Activated naive CD4-positive, alpha-beta T cell treated with anti-CD3 and anti-CD28 coated beads, Interleukin-2, amount 50 U/mL, for 72 hours (primary cell): ENCODE measurements at regions not wholly inside any gene's neighbourhood (a gene's known extent, or its start where the extent isn't known, plus 50 kb on each side); places are given as distances from the start of the nearest gene placed in this dataset.

Source experiments
- ATAC-seq, 2 donors: fragments of 150-1000 bp; cut with Tn5 transposase; 2 replicates each; pipeline ENCODE4 v1.10.0; 2021; ENCODE audit warnings: mild to moderate bottlenecking in 2 of 2, moderate library complexity in 2 of 2
- DNase-seq, 2 donors: peaks; one replicate each; pipeline ENCODE4 v3.0.0; 2021 to 2022; ENCODE audit warnings: low spot score in 2 of 2
- H3K27ac Mint-ChIP-seq, 2 donors: one replicate each; pipeline ENCODE4 v1.8.0; 2022; ENCODE audit warnings: mild to moderate bottlenecking in 2 of 2, mixed read lengths in 2 of 2
- H3K36me3 Mint-ChIP-seq, 2 donors: one replicate each; pipeline ENCODE4 v1.8.0; 2022; ENCODE audit warnings: mixed read lengths in 2 of 2
- H3K9me3 Mint-ChIP-seq, 2 donors: one replicate each; pipeline ENCODE4 v1.8.0; 2022; ENCODE audit warnings: mixed read lengths in 2 of 2

GRCh38 chr2:204036706-204037105 is 100.1 kb downstream of the ICOS start:
- H3K9me3 Mint-ChIP-seq, result peaks cover 3 to 13% of the 10 kb centered on the region in 2 donors
- ATAC-seq, result no peak
- no peak overlapping the region for H3K27ac Mint-ChIP-seq
- DNase-seq, result no peak
- peaks cover 0 to 10% of the 10 kb centered on the region in 2 donors for H3K36me3 Mint-ChIP-seq

- no peak for DNase-seq
- no peak for ATAC-seq
- peaks cover 3 to 13% of the 10 kb centered on the region in 2 donors for H3K9me3 Mint-ChIP-seq
- H3K36me3 Mint-ChIP-seq, result peaks cover 0 to 10% of the 10 kb centered on the region in 2 donors
- no peak overlapping the region for H3K27ac Mint-ChIP-seq
Observed at GRCh38 chr2:204037286-204037685, 100.7 kb downstream of the ICOS start.

GRCh38 chr2:204039298-204039838 is 102.8 kb downstream of the ICOS start:
- Mint-ChIP-seq H3K9me3 (peaks cover 3 to 13% of the 10 kb centered on the region in 2 donors), H3K36me3 (peaks cover 0 to 10% of the 10 kb centered on the region in 2 donors), H3K27ac (no peak overlapping the region)
- no peak for ATAC-seq
- DNase-seq, result no peak

GRCh38 chr2:204040016-204040415 is 103.5 kb downstream of the ICOS start:
- H3K9me3 Mint-ChIP-seq, result peaks cover 3 to 13% of the 10 kb centered on the region in 2 donors
- DNase-seq (no peak), ATAC-seq (no peak)
- no peak overlapping the region for H3K27ac Mint-ChIP-seq
- H3K36me3 Mint-ChIP-seq, result peaks cover 0 to 10% of the 10 kb centered on the region in 2 donors

- DNase-seq, result no peak
- peaks cover 0 to 10% of the 10 kb centered on the region in 2 donors for H3K9me3 Mint-ChIP-seq
- H3K36me3 Mint-ChIP-seq, result no peaks in the 10 kb centered on the region
- no peak for ATAC-seq
- no peak overlapping the region for H3K27ac Mint-ChIP-seq
Observed at GRCh38 chr2:204042401-204042800, 105.8 kb downstream of the ICOS start.

- ATAC-seq (peak in 1 of 2 donors; percentile 35), DNase-seq (no peak)
- peaks cover 0 to 7% of the 10 kb centered on the region in 2 donors for H3K9me3 Mint-ChIP-seq
- H3K27ac Mint-ChIP-seq, result no peak overlapping the region
- no peaks in the 10 kb centered on the region for H3K36me3 Mint-ChIP-seq
Observed at GRCh38 chr2:204046145-204046544, 109.6 kb downstream of the ICOS start.

- Mint-ChIP-seq H3K9me3 (peaks cover 0 to 4% of the 10 kb centered on the region in 2 donors), H3K27ac (no peak overlapping the region), H3K36me3 (no peaks in the 10 kb centered on the region)
- ATAC-seq, result peak; percentile 61 to 69
- DNase-seq, result no peak
Observed at GRCh38 chr2:204049635-204050034, 113.1 kb downstream of the ICOS start.

- H3K27ac Mint-ChIP-seq, result no peak overlapping the region
- DNase-seq, result no peak
- H3K9me3 Mint-ChIP-seq, result peaks cover 0 to 4% of the 10 kb centered on the region in 2 donors
- no peaks in the 10 kb centered on the region for H3K36me3 Mint-ChIP-seq
- ATAC-seq, result no peak
Observed at GRCh38 chr2:204050681-204051080, 114.1 kb downstream of the ICOS start.

GRCh38 chr2:204051476-204051875 is 114.9 kb downstream of the ICOS start:
- H3K36me3 Mint-ChIP-seq, result no peaks in the 10 kb centered on the region
- DNase-seq (no peak), ATAC-seq (no peak)
- no peak overlapping the region for H3K27ac Mint-ChIP-seq
- peaks cover 0 to 4% of the 10 kb centered on the region in 2 donors for H3K9me3 Mint-ChIP-seq

- ATAC-seq (no peak), DNase-seq (no peak)
- Mint-ChIP-seq H3K9me3 (peaks cover 0 to 4% of the 10 kb centered on the region in 2 donors), H3K27ac (no peak overlapping the region), H3K36me3 (no peaks in the 10 kb centered on the region)
Observed at GRCh38 chr2:204051984-204052556, 115.5 kb downstream of the ICOS start.

- no peak for ATAC-seq
Observed at GRCh38 chr2:204059016-204059415, 122.5 kb downstream of the ICOS start.

GRCh38 chr2:204060841-204061240 is 124.3 kb downstream of the ICOS start:
- Mint-ChIP-seq H3K27ac (no peak overlapping the region), H3K9me3 (peaks cover 0 to 10% of the 10 kb centered on the region in 2 donors), H3K36me3 (no peaks in the 10 kb centered on the region)
- ATAC-seq (no peak), DNase-seq (no peak)

More at GRCh38 chr2:204059016-204059415, 122.5 kb downstream of the ICOS start:
- no peak for DNase-seq
- no peaks in the 10 kb centered on the region for H3K36me3 Mint-ChIP-seq
- H3K9me3 Mint-ChIP-seq, result peaks cover 0 to 6% of the 10 kb centered on the region in 2 donors
- H3K27ac Mint-ChIP-seq, result no peak overlapping the region

- H3K9me3 Mint-ChIP-seq, result peaks cover 0 to 10% of the 10 kb centered on the region in 2 donors
- H3K27ac Mint-ChIP-seq, result no peak overlapping the region
- DNase-seq (no peak), ATAC-seq (no peak)
- no peaks in the 10 kb centered on the region for H3K36me3 Mint-ChIP-seq
Observed at GRCh38 chr2:204061241-204061640, 124.7 kb downstream of the ICOS start.

- H3K27ac Mint-ChIP-seq, result no peak overlapping the region
- peaks cover 4 to 16% of the 10 kb centered on the region in 2 donors for H3K9me3 Mint-ChIP-seq
- no peak for ATAC-seq
Observed at GRCh38 chr2:204064119-204064518, 127.6 kb downstream of the ICOS start.

GRCh38 chr2:204065566-204065965 is 129.0 kb downstream of the ICOS start:
- H3K27ac Mint-ChIP-seq, result no peak overlapping the region

More at GRCh38 chr2:204064119-204064518, 127.6 kb downstream of the ICOS start:
- peaks cover 6 to 9% of the 10 kb centered on the region in 2 donors for H3K36me3 Mint-ChIP-seq
- no peak for DNase-seq

GRCh38 chr2:204066051-204066450 is 129.5 kb downstream of the ICOS start:
- Mint-ChIP-seq H3K9me3 (peaks cover 4 to 16% of the 10 kb centered on the region in 2 donors), H3K27ac (no peak overlapping the region), H3K36me3 (peaks cover 6 to 9% of the 10 kb centered on the region in 2 donors)
- ATAC-seq (no peak), DNase-seq (no peak)

More at GRCh38 chr2:204065566-204065965, 129.0 kb downstream of the ICOS start:
- Mint-ChIP-seq H3K36me3 (peaks cover 6 to 9% of the 10 kb centered on the region in 2 donors), H3K9me3 (peaks cover 4 to 16% of the 10 kb centered on the region in 2 donors)
- no peak for DNase-seq
- no peak for ATAC-seq

- Mint-ChIP-seq H3K27ac (no peak overlapping the region), H3K36me3 (peaks cover 6 to 9% of the 10 kb centered on the region in 2 donors), H3K9me3 (peaks cover 4 to 11% of the 10 kb centered on the region in 2 donors)
- DNase-seq, result no peak
- no peak for ATAC-seq
Observed at GRCh38 chr2:204069804-204070203, 133.2 kb downstream of the ICOS start.
